GM19397 (cell line): ENCODE measurements at regions not wholly inside any gene's neighbourhood (a gene's known extent, or its start where the extent isn't known, plus 50 kb on each side); places are given as distances from the start of the nearest gene placed in this dataset.
"Not testable (repeated sequence)": the region's sequence is repeated elsewhere in the genome, so short reads cannot be mapped to it uniquely, and the experiment has no call there.

Experiments
- ATAC-seq: cut with Tn5 transposase; IDR thresholded peaks from one replicate; pipeline ENCODE4 v1.9.1; 2021; ENCODE audit warnings: mild to moderate bottlenecking, moderate library complexity; ENCODE audit not compliant: unreplicated experiment

GRCh38 chr4:42282081-42282901, 115.0 kb upstream of the SHISA3 start:
- ATAC-seq, result peak; percentile 74

- no peak for ATAC-seq
These were observed 113.3 kb upstream of the SHISA3 start for GRCh38 chr4:42284030-42284429.

- ATAC-seq, result not testable (repeated sequence)
These were observed 108.4 kb upstream of the SHISA3 start for GRCh38 chr4:42288876-42289275.

GRCh38 chr4:42292192-42292591, 105.1 kb upstream of the SHISA3 start:
- ATAC-seq, result not testable (repeated sequence)

GRCh38 chr4:42293967-42294813, 103.1 kb upstream of the SHISA3 start:
- no peak for ATAC-seq

- ATAC-seq, result no peak
These were observed 101.1 kb upstream of the SHISA3 start for GRCh38 chr4:42296196-42296595.

GRCh38 chr4:42302348-42302747, 94.9 kb upstream of the SHISA3 start:
- no peak for ATAC-seq

GRCh38 chr4:42306221-42307109, 90.8 kb upstream of the SHISA3 start:
- no peak for ATAC-seq

- ATAC-seq, result no peak
These were observed 89.0 kb upstream of the SHISA3 start for GRCh38 chr4:42308247-42308646.

- no peak for ATAC-seq
These were observed 87.7 kb upstream of the SHISA3 start for GRCh38 chr4:42309361-42310260.

GRCh38 chr4:42310358-42310757, 86.9 kb upstream of the SHISA3 start:
- no peak for ATAC-seq

GRCh38 chr4:42310806-42311205, 86.5 kb upstream of the SHISA3 start:
- ATAC-seq, result no peak

GRCh38 chr4:42311591-42311990, 85.7 kb upstream of the SHISA3 start:
- no peak for ATAC-seq

- ATAC-seq, result not testable (repeated sequence)
These were observed 83.9 kb upstream of the SHISA3 start for GRCh38 chr4:42313420-42313819.

GRCh38 chr4:42313872-42314271, 83.4 kb upstream of the SHISA3 start:
- no peak for ATAC-seq

- ATAC-seq, result no peak
These were observed 82.1 kb upstream of the SHISA3 start for GRCh38 chr4:42315231-42315630.

- no peak for ATAC-seq
These were observed 76.4 kb upstream of the SHISA3 start for GRCh38 chr4:42320822-42321388.

GRCh38 chr4:42326040-42326439, 71.2 kb upstream of the SHISA3 start:
- ATAC-seq, result no peak

- ATAC-seq, result no peak
These were observed 70.8 kb upstream of the SHISA3 start for GRCh38 chr4:42326524-42326923.

- no peak for ATAC-seq
These were observed 70.0 kb upstream of the SHISA3 start for GRCh38 chr4:42327323-42327722.
